Keratinocyte (primary cell): ENCODE measurements at regions not wholly inside any gene's neighbourhood (a gene's known extent, or its start where the extent isn't known, plus 50 kb on each side); places are given as distances from the start of the nearest gene placed in this dataset.

Experiments used
- DNase-seq: peaks from one replicate; pipeline ENCODE4 v3.0.0-alpha.2; 2011; ENCODE audit warnings: low read depth, missing footprints, low spot score
- FAIRE-seq: peaks from 2 replicates; lab custom pipeline; 2011; peaks lifted over from hg19 to GRCh38; lab: Jason Lieb, UNC
- H2AFZ ChIP-seq: 2 replicates; pipeline ENCODE4 v1.6.0; 2012; ENCODE audit warnings: low read length, control low read depth, inconsistent platforms; ENCODE audit not compliant: control insufficient read depth
- H3K27ac ChIP-seq: 2 replicates; pipeline ENCODE4 v1.5.1; 2011; ENCODE audit warnings: low read length; ENCODE audit not compliant: control insufficient read depth, insufficient read depth
- H3K27me3 ChIP-seq: 3 replicates; pipeline ENCODE4 v1.6.0; 2011; ENCODE audit warnings: low read length; ENCODE audit not compliant: control insufficient read depth, insufficient read depth; ENCODE audit errors: extremely low read depth
- H3K36me3 ChIP-seq, 2 experiments: 2 replicates in 1 of 2; 3 replicates in 1 of 2; pipeline ENCODE4 v1.5.1; 2011; ENCODE audit warnings: low read length in 2 of 2, mild to moderate bottlenecking in 1 of 2; ENCODE audit not compliant: control insufficient read depth in 2 of 2, insufficient read depth in 2 of 2; ENCODE audit errors: extremely low read depth in 1 of 2
- H3K4me1 ChIP-seq: 3 replicates; pipeline ENCODE4 v1.5.1; 2011; ENCODE audit warnings: low read length; ENCODE audit not compliant: control insufficient read depth, insufficient read depth; ENCODE audit errors: extremely low read depth
- H3K4me2 ChIP-seq: 3 replicates; pipeline ENCODE4 v1.6.0; 2011; ENCODE audit warnings: low read depth, low read length; ENCODE audit not compliant: control insufficient read depth, insufficient read depth; ENCODE audit errors: extremely low read depth
- H3K4me3 ChIP-seq, 3 experiments: fragments of 200-600 bp in 1 of 3; sonication (generic) in 1 of 3; 2 replicates in 2 of 3; 3 replicates in 1 of 3; pipeline ENCODE4 v1.5.1; 2011 to 2016; ENCODE audit warnings: low read length in 3 of 3, mild to moderate bottlenecking in 3 of 3, control low read depth in 2 of 3, inconsistent platforms in 1 of 3, low read depth in 1 of 3, mixed read lengths in 1 of 3, mixed run types in 1 of 3, moderate library complexity in 1 of 3; ENCODE audit not compliant: control insufficient read depth in 2 of 3, insufficient read depth in 2 of 3; ENCODE audit errors: extremely low read depth in 1 of 3
- H3K79me2 ChIP-seq: 2 replicates; pipeline ENCODE4 v1.6.0; 2012; ENCODE audit warnings: low read length; ENCODE audit not compliant: control insufficient read depth, insufficient read depth
- H3K9ac ChIP-seq: 3 replicates; pipeline ENCODE4 v1.6.0; 2011; ENCODE audit warnings: low read length; ENCODE audit not compliant: control insufficient read depth, insufficient read depth; ENCODE audit errors: extremely low read depth
- H3K9me1 ChIP-seq: 3 replicates; pipeline ENCODE4 v1.6.0; 2011; ENCODE audit warnings: low read length; ENCODE audit not compliant: control insufficient read depth, insufficient read depth; ENCODE audit errors: extremely low read depth
- H3K9me3 ChIP-seq: 2 replicates; pipeline ENCODE4 v1.5.1; 2012; ENCODE audit warnings: low read depth, low read length; ENCODE audit not compliant: control insufficient read depth
- H4K20me1 ChIP-seq: 3 replicates; pipeline ENCODE4 v1.6.0; 2011; ENCODE audit warnings: low read length; ENCODE audit not compliant: control insufficient read depth, insufficient read depth; ENCODE audit errors: extremely low read depth
- EZH2 ChIP-seq: IDR thresholded peaks from one replicate; pipeline ENCODE4 v1.6.1; 2012; ENCODE audit warnings: inconsistent platforms, mild to moderate bottlenecking, low read length, moderate library complexity
- dilution Hi-C: fragments of 300-500 bp; cut with MboI; formaldehyde crosslinking; loops from one replicate; pipeline ENCODE4 v1.7.0; 2020; ENCODE audit warnings: low sequenced_read_pairs; ENCODE audit not compliant: extremely low pct_ligation_motif_present
- TF ChIP-seq, protein P1 (sequence below), 3 experiments: IDR thresholded peaks in 1 of 3; conservative IDR thresholded peaks in 1 of 3; optimal IDR thresholded peaks in 1 of 3; 2 replicates in 2 of 3; 3 replicates in 1 of 3; pipeline versions ENCODE3 to v1.5.1; 2011; ENCODE audit warnings: low read length in 3 of 3, mild to moderate bottlenecking in 3 of 3, moderate library complexity in 2 of 3, control low read depth in 1 of 3, inconsistent platforms in 1 of 3; ENCODE audit not compliant: insufficient read depth in 2 of 3; ENCODE audit errors: extremely low read depth in 1 of 3

DNA sequence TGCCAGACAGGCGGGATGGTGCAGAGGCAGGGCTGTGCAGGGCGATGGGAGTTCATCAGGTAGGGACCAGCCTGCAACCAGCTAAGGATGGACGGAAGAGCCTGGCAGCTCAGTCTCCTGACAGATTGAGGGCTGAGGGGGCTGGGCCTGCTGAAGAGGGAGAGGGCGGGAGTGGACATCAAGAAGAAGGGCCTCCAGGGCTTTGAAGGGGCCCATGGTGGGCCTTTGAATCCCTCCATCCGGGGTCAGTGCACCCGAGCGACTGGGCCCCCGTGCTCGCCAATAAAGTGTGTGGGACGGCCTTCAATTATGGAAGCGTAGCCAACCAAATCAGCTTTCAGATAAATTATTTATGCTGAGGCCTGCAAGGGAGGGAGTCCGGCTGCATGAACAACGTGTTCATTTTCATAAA lies 431.2 kb downstream of the RPS24 start:
- H3K9me3 ChIP-seq = no peaks in the 10 kb centered on the region
- no peak overlapping the region for H3K4me2 ChIP-seq
- no peaks in the 10 kb centered on the region for H3K27me3 ChIP-seq
- FAIRE-seq = no peak
- H3K4me3 ChIP-seq = no peak overlapping the region
- no peaks in the 10 kb centered on the region for H4K20me1 ChIP-seq
- H3K36me3 ChIP-seq = no peaks in the 10 kb centered on the region
- H2AFZ ChIP-seq = no peak overlapping the region
- dilution Hi-C loops = no loop called here
- no peak overlapping the region for H3K9ac ChIP-seq
- TF ChIP-seq, protein P1, sequence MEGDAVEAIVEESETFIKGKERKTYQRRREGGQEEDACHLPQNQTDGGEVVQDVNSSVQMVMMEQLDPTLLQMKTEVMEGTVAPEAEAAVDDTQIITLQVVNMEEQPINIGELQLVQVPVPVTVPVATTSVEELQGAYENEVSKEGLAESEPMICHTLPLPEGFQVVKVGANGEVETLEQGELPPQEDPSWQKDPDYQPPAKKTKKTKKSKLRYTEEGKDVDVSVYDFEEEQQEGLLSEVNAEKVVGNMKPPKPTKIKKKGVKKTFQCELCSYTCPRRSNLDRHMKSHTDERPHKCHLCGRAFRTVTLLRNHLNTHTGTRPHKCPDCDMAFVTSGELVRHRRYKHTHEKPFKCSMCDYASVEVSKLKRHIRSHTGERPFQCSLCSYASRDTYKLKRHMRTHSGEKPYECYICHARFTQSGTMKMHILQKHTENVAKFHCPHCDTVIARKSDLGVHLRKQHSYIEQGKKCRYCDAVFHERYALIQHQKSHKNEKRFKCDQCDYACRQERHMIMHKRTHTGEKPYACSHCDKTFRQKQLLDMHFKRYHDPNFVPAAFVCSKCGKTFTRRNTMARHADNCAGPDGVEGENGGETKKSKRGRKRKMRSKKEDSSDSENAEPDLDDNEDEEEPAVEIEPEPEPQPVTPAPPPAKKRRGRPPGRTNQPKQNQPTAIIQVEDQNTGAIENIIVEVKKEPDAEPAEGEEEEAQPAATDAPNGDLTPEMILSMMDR (optimal IDR thresholded peaks at IDR 0.05 in 1 of 3, IDR thresholded peaks at IDR 0.05 in 1 of 3, conservative IDR thresholded peaks at IDR 0.05 in 1 of 3; ENCODE audit: extremely low read depth in 1 of 3, insufficient read depth in 2 of 3, low read length in 3 of 3) = no peak
- TF ChIP-seq EZH2 = no peak
- H3K27ac ChIP-seq = no peak overlapping the region
- H3K79me2 ChIP-seq = no peaks in the 10 kb centered on the region
- H3K9me1 ChIP-seq = no peaks in the 10 kb centered on the region
- H3K4me1 ChIP-seq = no peaks in the 10 kb centered on the region
- no peak for DNase-seq

- Histone ChIP-seq H3K27ac (no peak overlapping the region), H3K36me3 (no peaks in the 10 kb centered on the region), H3K9me3 (no peaks in the 10 kb centered on the region), H3K79me2 (no peaks in the 10 kb centered on the region), H3K4me3 (no peak overlapping the region), H3K9ac (no peak overlapping the region), H3K4me1 (no peaks in the 10 kb centered on the region), H2AFZ (no peak overlapping the region), H4K20me1 (no peaks in the 10 kb centered on the region), H3K27me3 (no peaks in the 10 kb centered on the region), H3K4me2 (no peak overlapping the region), H3K9me1 (no peaks in the 10 kb centered on the region)
- dilution Hi-C loops = no loop called here
- no peak for FAIRE-seq
- TF ChIP-seq, protein P1 (optimal IDR thresholded peaks at IDR 0.05 in 1 of 3, IDR thresholded peaks at IDR 0.05 in 1 of 3, conservative IDR thresholded peaks at IDR 0.05 in 1 of 3; ENCODE audit: extremely low read depth in 1 of 3, insufficient read depth in 2 of 3, low read length in 3 of 3) = no peak
- TF ChIP-seq EZH2 = no peak
- DNase-seq = no peak
Measured at GRCh38 chr10:78465431-78465830, 431.8 kb downstream of the RPS24 start.
